ENCODE measurements at regions not wholly inside any gene's neighbourhood (a gene's known extent, or its start where the extent isn't known, plus 50 kb on each side); places are given as distances from the start of the nearest gene placed in this dataset.

GRCh38 chr13:46982856-46983582 lies 86.2 kb upstream of the HTR2A start:
- H3K4me1 ChIP-seq: no peaks in the 10 kb centered on the region
- H3K9me3 ChIP-seq: no peaks in the 10 kb centered on the region
- H3K27ac ChIP-seq: no peak overlapping the region
- 79 to 96% methylated on average over 3 of the region's 3 CpGs for WGBS, 2 donors
- intact Hi-C loops (cut with DNase I; ENCODE audit: low total_unique reads): no loop called here
- no peaks in the 10 kb centered on the region for H3K36me3 ChIP-seq (ENCODE audit: low read depth, missing control alignments)
- no peak for DNase-seq
- no peak overlapping the region for H3K4me3 ChIP-seq
- TF ChIP-seq CTCF (IDR thresholded peaks at IDR 0.05) (no peak), POLR2A (IDR thresholded peaks at IDR 0.05) (no peak)
- no peaks in the 10 kb centered on the region for H3K27me3 ChIP-seq

GRCh38 chr13:46975173-46975572 lies 78.3 kb upstream of the HTR2A start:
- intact Hi-C loops (cut with DNase I; ENCODE audit: low total_unique reads): no loop called here
- Histone ChIP-seq H3K9me3 (no peaks in the 10 kb centered on the region), H3K27ac (no peak overlapping the region), H3K36me3 (ENCODE audit: low read depth, missing control alignments) (no peaks in the 10 kb centered on the region), H3K4me3 (no peak overlapping the region), H3K27me3 (no peaks in the 10 kb centered on the region), H3K4me1 (no peaks in the 10 kb centered on the region)
- no peak for TF ChIP-seq POLR2A (IDR thresholded peaks at IDR 0.05)
- no peak for TF ChIP-seq CTCF (IDR thresholded peaks at IDR 0.05)
- no peak for DNase-seq

- intact Hi-C loops (cut with DNase I; ENCODE audit: low total_unique reads): no loop called here
- Histone ChIP-seq H3K4me3 (no peak overlapping the region), H3K27me3 (no peaks in the 10 kb centered on the region), H3K27ac (no peak overlapping the region), H3K36me3 (ENCODE audit: low read depth, missing control alignments) (no peaks in the 10 kb centered on the region), H3K4me1 (no peaks in the 10 kb centered on the region), H3K9me3 (no peaks in the 10 kb centered on the region)
- TF ChIP-seq CTCF (IDR thresholded peaks at IDR 0.05): no peak
- WGBS, 2 donors: 92 to 98% methylated on average over 2 of the region's 2 CpGs
- DNase-seq: no peak
These were observed 71.6 kb upstream of the HTR2A start for GRCh38 chr13:46968450-46968849.

GRCh38 chr13:46964789-46965527 lies 68.1 kb upstream of the HTR2A start:
- Histone ChIP-seq H3K27ac (no peak overlapping the region), H3K4me1 (no peaks in the 10 kb centered on the region), H3K9me3 (no peaks in the 10 kb centered on the region), H3K36me3 (ENCODE audit: low read depth, missing control alignments) (no peaks in the 10 kb centered on the region), H3K4me3 (no peak overlapping the region), H3K27me3 (no peaks in the 10 kb centered on the region)
- 45 to 50% methylated on average over 2 of the region's 2 CpGs for WGBS, 2 donors
- DNase-seq: no peak
- TF ChIP-seq POLR2A (IDR thresholded peaks at IDR 0.05) (no peak), CTCF (IDR thresholded peaks at IDR 0.05) (no peak)
- intact Hi-C loops (cut with DNase I; ENCODE audit: low total_unique reads): no loop called here

GRCh38 chr13:46963904-46964303 lies 67.1 kb upstream of the HTR2A start:
- Histone ChIP-seq H3K27ac (no peak overlapping the region), H3K36me3 (ENCODE audit: low read depth, missing control alignments) (no peaks in the 10 kb centered on the region), H3K9me3 (no peaks in the 10 kb centered on the region), H3K27me3 (no peaks in the 10 kb centered on the region), H3K4me1 (no peaks in the 10 kb centered on the region), H3K4me3 (no peak overlapping the region)
- intact Hi-C loops (cut with DNase I; ENCODE audit: low total_unique reads): no loop called here
- DNase-seq: no peak
- TF ChIP-seq CTCF (IDR thresholded peaks at IDR 0.05): no peak
- no peak for TF ChIP-seq POLR2A (IDR thresholded peaks at IDR 0.05)
- 55 to 61% methylated on average over 4 of the region's 4 CpGs for WGBS, 2 donors
